ENCODE measurements at regions not wholly inside any gene's neighbourhood (a gene's known extent, or its start where the extent isn't known, plus 50 kb on each side); places are given as distances from the start of the nearest gene placed in this dataset.

GRCh38 chr2:111675419-111676194 lies 208.4 kb downstream of the ANAPC1 start:
- ATAC-seq = no peak

GRCh38 chr2:111676291-111676822 lies 207.6 kb downstream of the ANAPC1 start:
- no peak for ATAC-seq

- no peak for ATAC-seq
Observed at GRCh38 chr2:111678161-111678560, 205.8 kb downstream of the ANAPC1 start.

- ATAC-seq = no peak
Observed at GRCh38 chr2:111678651-111679050, 205.3 kb downstream of the ANAPC1 start.

- no peak for ATAC-seq
Observed at GRCh38 chr2:111679202-111679601, 204.8 kb downstream of the ANAPC1 start.

GRCh38 chr2:111684611-111685010 lies 199.4 kb downstream of the ANAPC1 start:
- ATAC-seq = no peak

GRCh38 chr2:111685342-111685741 lies 198.7 kb downstream of the ANAPC1 start:
- ATAC-seq = no peak

GRCh38 chr2:111686994-111687393 lies 197.0 kb downstream of the ANAPC1 start:
- no peak for ATAC-seq

- no peak for ATAC-seq
Observed at GRCh38 chr2:111687911-111688310, 196.1 kb downstream of the ANAPC1 start.

- ATAC-seq = no peak
Observed at GRCh38 chr2:111688482-111688881, 195.5 kb downstream of the ANAPC1 start.

GRCh38 chr2:111689174-111689573 lies 194.8 kb downstream of the ANAPC1 start:
- no peak for ATAC-seq

GRCh38 chr2:111689941-111690340 lies 194.1 kb downstream of the ANAPC1 start:
- ATAC-seq = no peak

GRCh38 chr2:111691164-111691875 lies 192.7 kb downstream of the ANAPC1 start:
- ATAC-seq = no peak

- no peak for ATAC-seq
Observed at GRCh38 chr2:111692311-111692710, 191.7 kb downstream of the ANAPC1 start.

GRCh38 chr2:111694700-111695101 lies 189.3 kb downstream of the ANAPC1 start:
- peak; percentile 45 for ATAC-seq

GRCh38 chr2:111695441-111696007 lies 188.5 kb downstream of the ANAPC1 start:
- ATAC-seq = no peak

- peak; percentile 48 for ATAC-seq
Observed at GRCh38 chr2:111696226-111696625, 187.8 kb downstream of the ANAPC1 start.

- ATAC-seq = no peak
Observed at GRCh38 chr2:111697560-111697959, 186.4 kb downstream of the ANAPC1 start.

- ATAC-seq = no peak
Observed at GRCh38 chr2:111698089-111698488, 185.9 kb downstream of the ANAPC1 start.

- peak; percentile 92 for ATAC-seq
Observed at GRCh38 chr2:111698743-111699554, 185.0 kb downstream of the ANAPC1 start.

- ATAC-seq = no peak
Observed at GRCh38 chr2:111701266-111701665, 182.7 kb downstream of the ANAPC1 start.

- ATAC-seq = no peak
Observed at GRCh38 chr2:111701798-111702118, 182.2 kb downstream of the ANAPC1 start.

Data from esophagus mucosa (tissue), 1 donor.